HUES64 (cell line): ENCODE measurements at regions not wholly inside any gene's neighbourhood (a gene's known extent, or its start where the extent isn't known, plus 50 kb on each side); places are given as distances from the start of the nearest gene placed in this dataset.
"Not testable (repeated sequence)": the region's sequence is repeated elsewhere in the genome, so short reads cannot be mapped to it uniquely, and the experiment has no call there.

ENCODE experiments used
- H3K27ac ChIP-seq: 2 replicates; pipeline ENCODE4 v1.7.0; 2013; ENCODE audit warnings: low read depth, low read length, inconsistent platforms
- H3K27me3 ChIP-seq: 2 replicates; pipeline ENCODE4 v1.6.1; 2013; ENCODE audit warnings: mild to moderate bottlenecking, low read length; ENCODE audit not compliant: insufficient read depth
- H3K36me3 ChIP-seq: 2 replicates; pipeline ENCODE4 v1.6.1; 2013; ENCODE audit warnings: mild to moderate bottlenecking, low read length; ENCODE audit not compliant: insufficient read depth
- H3K4me1 ChIP-seq: 2 replicates; pipeline ENCODE4 v1.6.1; 2013; ENCODE audit warnings: mild to moderate bottlenecking, low read length, moderate library complexity; ENCODE audit not compliant: insufficient read depth
- H3K4me3 ChIP-seq: 2 replicates; pipeline ENCODE4 v1.5.1; 2013; ENCODE audit warnings: mild to moderate bottlenecking, low read length, moderate library complexity
- H3K9ac ChIP-seq: 2 replicates; pipeline ENCODE4 v1.6.1; 2013; ENCODE audit warnings: mild to moderate bottlenecking, low read depth, low read length
- H3K9me3 ChIP-seq: 2 replicates; pipeline ENCODE4 v1.6.1; 2013; ENCODE audit warnings: low read depth, low read length; ENCODE audit not compliant: insufficient read depth
- WGBS: fragments of 150-250, 120-280 bp; methylation state at CpG from one replicate; pipeline ENCODE4 v1.1.7; 2013; ENCODE audit warnings: missing lambda C conversion rate; 5-methylcytosine and 5-hydroxymethylcytosine counted together

DNA sequence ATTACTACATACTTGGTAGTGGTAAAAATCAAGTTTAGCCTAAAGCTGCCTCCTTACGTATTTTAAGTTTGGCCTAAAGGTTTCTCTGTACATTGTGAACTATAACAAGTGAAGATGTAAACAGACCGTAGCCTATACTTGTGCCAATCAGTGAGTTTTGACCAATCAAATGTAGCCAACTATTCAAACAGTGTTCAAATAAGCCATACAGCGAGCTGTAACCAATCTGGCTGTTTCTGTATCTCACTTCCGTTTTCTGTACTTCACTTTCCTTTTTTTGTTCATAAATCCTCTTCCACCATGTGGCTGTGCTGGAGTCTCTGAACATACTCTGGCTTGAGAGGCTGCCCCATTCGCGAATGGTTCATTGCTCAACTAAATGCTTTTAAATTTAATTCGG, 2504.6 kb downstream of the PCDH9 start:
- H3K9ac ChIP-seq, result no peak overlapping the region
- 95% methylated on average over 7 of the region's 7 CpGs for WGBS
- H3K4me1 ChIP-seq, result peaks cover 15% of the 10 kb centered on the region
- no peak overlapping the region for H3K27ac ChIP-seq
- no peaks in the 10 kb centered on the region for H3K27me3 ChIP-seq
- H3K36me3 ChIP-seq, result no peaks in the 10 kb centered on the region
- no peak overlapping the region for H3K4me3 ChIP-seq
- H3K9me3 ChIP-seq, result no peaks in the 10 kb centered on the region

DNA sequence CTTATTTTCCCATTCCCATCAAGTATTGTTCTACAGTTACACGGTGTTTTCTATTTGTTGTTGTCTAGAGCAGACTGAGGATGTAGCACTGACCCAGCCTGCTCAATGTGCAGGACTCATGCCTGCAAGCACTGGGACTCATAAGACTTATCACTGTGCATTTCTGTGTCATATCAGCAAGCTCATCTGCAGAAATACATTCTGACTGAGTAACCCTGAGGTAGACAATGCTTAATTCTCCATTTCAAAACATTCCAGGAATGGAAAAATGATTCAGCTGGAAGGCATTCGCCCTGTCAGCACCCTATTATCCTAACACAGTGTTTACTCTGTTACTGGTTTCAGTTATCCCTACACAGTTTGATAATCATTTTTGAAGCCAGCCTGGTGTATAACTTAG, 2506.4 kb downstream of the PCDH9 start:
- Histone ChIP-seq H3K27me3 (no peaks in the 10 kb centered on the region), H3K4me1 (peaks cover 15% of the 10 kb centered on the region), H3K27ac (no peak overlapping the region; the same call in 1 of the 2 replicates), H3K36me3 (no peaks in the 10 kb centered on the region), H3K9me3 (no peaks in the 10 kb centered on the region), H3K9ac (peak overlapping the region; percentile 7; the same call in 1 of the 2 replicates), H3K4me3 (no peak overlapping the region)
- 70% methylated on average over 2 of the region's 2 CpGs for WGBS

DNA sequence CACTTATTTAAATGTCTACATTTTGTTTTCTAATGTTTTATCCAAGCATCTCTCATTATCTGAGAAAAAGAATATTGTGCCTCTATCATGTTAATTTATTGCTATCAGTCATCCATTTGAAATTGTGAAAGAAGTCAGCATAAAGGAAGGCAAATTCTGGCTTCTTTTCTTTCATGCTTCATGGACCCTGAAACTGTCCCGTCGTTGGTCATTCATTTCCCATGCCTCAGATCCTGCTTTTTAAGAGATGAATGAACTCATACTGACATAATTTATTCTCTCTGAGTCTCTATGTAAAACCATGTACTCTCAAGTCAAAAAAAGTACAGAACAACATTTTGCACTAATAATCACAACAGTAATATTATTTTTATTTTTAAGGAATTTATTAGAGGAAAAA, 2512.0 kb downstream of the PCDH9 start:
- H3K27ac ChIP-seq, result no peak overlapping the region
- H3K4me1 ChIP-seq, result peaks cover 16% of the 10 kb centered on the region; the same call in 1 of the 2 replicates
- no peaks in the 10 kb centered on the region for H3K27me3 ChIP-seq
- 84% methylated on average over 2 of the region's 2 CpGs for WGBS
- H3K9me3 ChIP-seq, result no peaks in the 10 kb centered on the region
- H3K36me3 ChIP-seq, result no peaks in the 10 kb centered on the region
- no peak overlapping the region for H3K4me3 ChIP-seq
- no peak overlapping the region for H3K9ac ChIP-seq

DNA sequence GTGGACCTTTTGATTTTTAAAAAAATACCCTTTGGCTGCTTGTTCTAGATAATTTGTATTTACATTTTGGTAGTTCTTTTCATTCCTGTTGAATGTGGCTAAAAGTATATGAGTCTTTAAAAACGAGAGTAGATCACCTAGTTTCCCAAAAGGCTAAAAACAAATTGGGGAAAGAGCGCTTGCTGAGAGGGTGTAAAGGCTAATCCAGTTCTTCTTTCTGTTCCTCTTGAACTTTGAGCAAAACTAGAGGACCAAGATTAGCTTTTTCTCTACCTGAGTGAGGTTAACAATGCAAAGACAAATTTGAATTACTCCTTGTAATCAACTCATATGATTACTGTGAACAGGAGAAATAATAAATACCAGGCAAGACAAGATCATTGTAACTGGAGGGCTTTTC, 2513.2 kb downstream of the PCDH9 start:
- 83% methylated on average over 2 of the region's 2 CpGs for WGBS
- H3K27me3 ChIP-seq, result no peaks in the 10 kb centered on the region
- no peak overlapping the region for H3K9ac ChIP-seq
- H3K4me3 ChIP-seq, result no peak overlapping the region
- 0 out of 2 replicates have a peak, but pooled peaks cover 6% of the 10 kb centered on the region for H3K9me3 ChIP-seq
- H3K4me1 ChIP-seq, result 0 out of 2 replicates have a peak, but pooled peaks cover 13% of the 10 kb centered on the region
- H3K36me3 ChIP-seq, result no peaks in the 10 kb centered on the region
- no peak overlapping the region; the same call in 1 of the 2 replicates for H3K27ac ChIP-seq

DNA sequence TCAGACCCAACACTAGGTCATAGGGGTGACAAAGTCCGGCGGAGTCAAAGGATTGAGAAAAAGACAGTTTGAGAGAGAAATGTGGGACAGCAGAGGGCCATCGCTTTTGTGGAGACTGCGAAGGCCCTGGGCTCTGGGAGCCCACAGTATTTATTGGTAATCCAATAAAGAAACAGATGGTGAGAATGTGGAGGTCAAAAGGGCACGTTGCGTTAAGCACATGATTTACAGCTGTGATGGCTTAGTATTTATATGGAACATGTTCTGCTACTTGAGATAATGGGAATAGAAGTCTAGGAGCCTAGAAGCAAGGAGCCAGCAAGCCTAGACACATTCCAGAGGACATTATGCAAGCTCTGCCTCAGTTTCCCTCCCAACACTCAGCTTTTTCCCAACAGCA, 2521.1 kb downstream of the PCDH9 start:
- Histone ChIP-seq H3K36me3 (no peaks in the 10 kb centered on the region), H3K27me3 (no peaks in the 10 kb centered on the region), H3K4me1 (no peaks in the 10 kb centered on the region), H3K9me3 (0 out of 2 replicates have a peak, but pooled peaks cover 6% of the 10 kb centered on the region), H3K9ac (no peak overlapping the region), H3K27ac (no peak overlapping the region), H3K4me3 (no peak overlapping the region)
- WGBS, result 85% methylated on average over 6 of the region's 6 CpGs

DNA sequence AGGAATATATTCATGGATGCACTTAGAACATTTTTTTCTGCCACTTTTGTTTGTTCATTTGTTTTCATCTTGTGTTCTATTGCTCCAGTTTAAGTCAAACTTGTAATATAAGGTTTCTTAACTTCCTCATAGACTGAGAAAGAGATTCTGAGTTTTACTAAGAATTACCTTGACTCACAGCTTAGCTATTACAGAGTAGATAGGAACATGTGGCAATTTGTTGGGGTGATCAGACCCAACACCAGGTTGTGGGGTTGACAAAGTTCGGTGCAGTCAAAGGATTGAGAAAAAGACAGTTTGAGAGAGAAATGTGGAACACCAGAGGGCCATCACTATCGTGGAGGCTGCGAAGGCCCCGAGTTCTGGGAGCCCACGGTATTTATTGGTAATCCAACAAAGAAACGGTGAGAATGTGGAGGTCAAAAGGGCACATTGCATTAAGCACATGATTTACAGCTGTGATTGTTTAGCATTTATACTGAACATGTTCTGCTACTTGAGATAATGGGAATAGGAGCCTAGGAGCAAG, 2526.0 kb downstream of the PCDH9 start:
- Histone ChIP-seq H3K27ac (no peak overlapping the region), H3K4me3 (no peak overlapping the region), H3K27me3 (no peaks in the 10 kb centered on the region), H3K9me3 (no peaks in the 10 kb centered on the region), H3K9ac (no peak overlapping the region), H3K4me1 (no peaks in the 10 kb centered on the region), H3K36me3 (no peaks in the 10 kb centered on the region)
- 94% methylated on average over 6 of the region's 6 CpGs for WGBS

DNA sequence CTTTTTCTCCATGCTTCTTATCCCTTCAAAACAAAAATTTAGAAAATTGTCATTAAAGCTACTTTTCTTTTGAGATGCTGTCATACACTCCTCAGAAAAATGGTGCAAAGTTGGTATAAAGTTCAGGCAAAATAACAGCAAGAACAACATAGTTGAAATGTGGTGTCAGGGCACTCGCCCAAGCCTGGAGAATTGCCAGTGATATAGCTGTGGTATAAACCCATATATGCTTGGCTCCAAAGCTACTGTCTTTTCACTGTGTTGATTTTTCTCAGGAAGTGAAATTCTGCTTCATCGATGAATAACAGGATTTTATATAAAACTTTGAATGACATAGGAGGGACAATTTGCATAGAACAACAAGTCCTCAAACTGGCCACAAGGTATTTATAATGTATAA, 2532.9 kb downstream of the PCDH9 start:
- Histone ChIP-seq H3K27ac (no peak overlapping the region), H3K4me1 (no peaks in the 10 kb centered on the region), H3K36me3 (no peaks in the 10 kb centered on the region), H3K9me3 (no peaks in the 10 kb centered on the region), H3K9ac (no peak overlapping the region), H3K4me3 (no peak overlapping the region), H3K27me3 (no peaks in the 10 kb centered on the region)
- WGBS, result 80% methylated on average over 2 of the region's 2 CpGs

DNA sequence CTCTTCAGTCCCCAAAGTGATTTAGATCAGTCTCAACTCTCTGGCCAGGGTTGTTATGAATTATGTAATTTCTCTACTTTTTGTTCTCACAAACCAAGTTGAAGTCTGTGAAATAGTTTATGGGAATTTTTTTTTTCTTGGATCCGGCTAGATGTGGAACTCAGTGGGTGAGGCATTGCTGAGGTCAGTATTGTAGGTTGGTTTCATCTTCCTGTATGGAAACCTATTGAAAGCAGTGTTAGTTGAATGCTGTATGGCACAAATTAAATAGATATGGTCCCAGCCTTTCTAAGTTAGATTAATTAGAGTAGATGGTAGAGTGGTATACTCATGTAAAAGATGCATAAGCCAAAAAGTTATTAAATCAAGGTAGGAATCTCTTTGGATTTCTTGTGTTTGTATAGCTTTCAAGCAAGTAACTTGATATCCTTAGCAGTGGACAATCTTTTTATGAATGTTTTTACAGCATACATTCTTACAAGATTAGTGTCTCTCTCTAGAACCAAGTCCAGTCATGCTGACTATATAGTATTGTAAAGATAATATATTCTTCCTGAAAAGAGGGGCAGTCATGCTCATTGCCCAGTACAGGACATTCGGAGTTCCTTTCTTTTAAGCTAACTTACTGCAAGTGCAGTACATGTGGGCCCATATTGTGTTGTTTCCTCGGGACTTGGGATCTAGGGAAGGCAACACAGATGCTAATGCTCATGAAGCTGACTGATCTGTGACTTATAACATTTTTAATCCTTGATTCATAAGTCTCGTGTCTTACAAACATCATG, 2541.1 kb downstream of the PCDH9 start:
- H3K9me3 ChIP-seq, result no peaks in the 10 kb centered on the region
- no peaks in the 10 kb centered on the region for H3K27me3 ChIP-seq
- no peak overlapping the region for H3K27ac ChIP-seq
- whole genome bisulfite sequencing, result 96% methylated on average over 4 of the region's 4 CpGs
- no peak overlapping the region for H3K4me3 ChIP-seq
- H3K9ac ChIP-seq, result no peak overlapping the region
- H3K36me3 ChIP-seq, result no peaks in the 10 kb centered on the region
- H3K4me1 ChIP-seq, result peaks cover 24% of the 10 kb centered on the region

DNA sequence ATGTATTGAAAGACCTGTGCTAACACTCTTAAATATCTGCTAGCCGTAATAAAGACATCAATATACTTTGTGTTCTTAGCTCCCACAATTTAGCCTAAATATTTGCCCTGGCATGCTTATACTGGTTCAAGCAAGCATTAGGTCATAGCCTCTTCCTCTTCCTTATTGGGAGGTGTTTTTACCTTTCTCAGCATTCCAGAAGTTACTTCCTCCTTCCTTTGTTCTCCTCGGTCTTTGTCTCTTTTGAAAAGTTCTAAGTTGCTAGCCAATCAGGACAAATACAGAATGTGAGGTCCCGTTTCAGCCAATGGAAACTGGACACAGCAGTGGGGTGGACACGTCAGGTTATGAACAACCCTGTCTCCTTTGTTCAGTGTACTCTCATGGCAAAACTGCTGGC, 2543.6 kb downstream of the PCDH9 start:
- H3K9me3 ChIP-seq, H3K36me3 ChIP-seq, H3K4me3 ChIP-seq, H3K27me3 ChIP-seq, H3K27ac ChIP-seq, H3K9ac ChIP-seq: not testable (repeated sequence)
- WGBS, result 88% methylated on average over 4 of the region's 4 CpGs
- peaks cover 35% of the 10 kb centered on the region for H3K4me1 ChIP-seq

DNA sequence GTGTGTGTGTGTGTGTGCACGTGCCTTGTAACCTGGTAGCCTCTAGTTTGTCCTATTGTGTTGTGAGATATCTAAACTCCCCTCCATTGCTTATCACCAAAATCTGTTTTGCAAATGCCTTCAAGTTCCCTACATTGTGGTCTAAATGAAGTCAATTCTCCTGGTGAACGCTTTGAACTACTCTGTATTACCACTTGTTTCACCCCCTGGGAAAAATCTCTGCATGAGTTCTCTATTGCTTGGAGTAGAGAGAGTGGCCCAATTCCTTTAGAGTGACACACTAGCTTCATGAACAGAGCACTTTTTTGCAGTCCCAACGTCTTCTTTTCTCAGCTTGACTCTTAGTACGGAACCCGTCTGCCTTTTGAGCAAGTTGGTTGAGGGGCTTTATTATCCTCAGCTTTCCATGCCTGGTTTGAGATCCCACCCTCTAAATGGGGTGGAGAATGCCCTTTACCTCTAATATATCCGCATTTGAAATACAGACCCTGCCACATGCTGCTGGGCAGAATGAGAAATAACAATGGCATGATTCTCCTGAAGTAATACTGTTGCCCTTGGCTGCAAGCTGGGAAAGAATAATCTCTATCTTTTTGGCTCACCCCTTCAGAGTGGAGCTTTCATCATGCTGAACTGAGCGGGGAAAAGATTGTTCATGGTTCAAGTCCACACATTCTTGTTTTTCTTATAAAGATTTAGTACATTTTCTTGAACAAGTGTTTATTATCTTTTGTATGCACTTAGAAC, 2545.3 kb downstream of the PCDH9 start:
- WGBS, result 24% methylated on average over 6 of the region's 7 CpGs
- Histone ChIP-seq H3K9me3 (0 out of 2 replicates have a peak, but pooled peaks cover 7% of the 10 kb centered on the region), H3K9ac (peak overlapping the region; percentile 15; the same call in 1 of the 2 replicates), H3K4me3 (peak overlapping the region; percentile 9; the same call in 1 of the 2 replicates), H3K27me3 (no peaks in the 10 kb centered on the region), H3K4me1 (peaks cover 35% of the 10 kb centered on the region), H3K27ac (peak overlapping the region; percentile 85; the same call in 1 of the 2 replicates), H3K36me3 (no peaks in the 10 kb centered on the region)

DNA sequence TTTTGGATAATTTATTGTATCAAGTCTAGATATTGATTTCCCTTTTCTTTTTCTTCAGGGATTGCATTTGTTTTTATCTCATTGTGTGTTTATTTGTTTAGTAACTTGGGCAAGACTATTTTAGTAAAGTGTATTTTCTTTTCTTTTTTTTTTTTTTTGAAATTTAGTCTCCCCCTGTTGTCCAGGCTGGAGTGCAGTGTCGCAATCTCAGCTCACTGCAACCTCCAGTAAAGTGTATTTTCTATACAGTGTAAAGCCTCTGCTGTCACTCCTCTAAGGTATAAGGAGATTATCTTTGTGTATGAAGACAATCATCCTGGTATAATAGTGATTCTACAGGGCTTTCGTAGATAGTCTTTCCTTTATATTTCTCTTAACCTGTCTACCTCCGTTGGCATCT, 2546.0 kb downstream of the PCDH9 start:
- H3K9ac ChIP-seq, result peak overlapping the region; percentile 4; the same call in 1 of the 2 replicates
- H3K4me3 ChIP-seq, result no peak overlapping the region
- peak overlapping the region; percentile 85; the same call in 1 of the 2 replicates for H3K27ac ChIP-seq
- peaks cover 35% of the 10 kb centered on the region for H3K4me1 ChIP-seq
- no peaks in the 10 kb centered on the region for H3K27me3 ChIP-seq
- 0 out of 2 replicates have a peak, but pooled peaks cover 7% of the 10 kb centered on the region for H3K9me3 ChIP-seq
- WGBS, result 51% methylated on average over 2 of the region's 3 CpGs
- no peaks in the 10 kb centered on the region for H3K36me3 ChIP-seq
